GM18870 (cell line): ENCODE measurements at regions not wholly inside any gene's neighbourhood (a gene's known extent, or its start where the extent isn't known, plus 50 kb on each side); places are given as distances from the start of the nearest gene placed in this dataset.

ENCODE experiments used
- ATAC-seq: cut with Tn5 transposase; IDR thresholded peaks from one replicate; pipeline ENCODE4 v1.9.1; 2021; ENCODE audit warnings: moderate library complexity; ENCODE audit not compliant: unreplicated experiment

DNA sequence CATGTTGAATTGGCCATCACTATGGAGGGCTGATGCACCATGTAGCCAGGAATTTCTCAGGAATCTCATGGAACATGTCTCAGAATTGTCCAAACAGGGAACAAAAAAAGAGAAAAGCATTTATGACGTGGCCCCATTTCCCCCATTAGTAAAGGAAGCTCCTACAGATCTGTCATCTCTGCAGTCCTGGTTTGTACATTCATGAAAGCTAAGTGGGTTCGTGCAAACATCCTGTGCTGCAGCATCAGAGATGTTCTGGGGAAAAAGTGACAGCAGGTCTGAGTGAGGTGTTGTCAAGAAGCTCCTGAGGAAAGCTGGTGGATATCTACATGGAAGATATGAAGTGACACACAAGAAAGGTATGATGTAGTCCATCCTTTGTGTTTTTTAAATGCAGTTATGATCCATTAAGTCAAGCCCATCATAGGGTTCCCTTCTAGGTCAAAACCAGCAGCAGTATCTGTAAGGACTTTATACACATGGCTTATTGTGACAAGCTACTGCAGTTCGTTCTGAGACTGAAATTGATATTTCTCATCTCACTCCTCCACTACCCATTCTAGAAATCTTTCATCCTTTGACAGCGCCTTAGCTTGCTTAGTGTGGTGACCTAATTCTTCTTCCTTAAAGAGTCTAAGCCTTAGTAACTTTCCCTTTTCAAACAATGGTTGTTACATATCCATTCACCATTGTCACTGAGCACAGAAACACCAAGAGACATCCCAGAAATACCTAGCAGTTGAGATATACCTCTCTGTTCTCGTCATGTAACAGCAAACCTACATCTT lies 200.0 kb upstream of the TCF21 start:
- ATAC-seq: no peak

DNA sequence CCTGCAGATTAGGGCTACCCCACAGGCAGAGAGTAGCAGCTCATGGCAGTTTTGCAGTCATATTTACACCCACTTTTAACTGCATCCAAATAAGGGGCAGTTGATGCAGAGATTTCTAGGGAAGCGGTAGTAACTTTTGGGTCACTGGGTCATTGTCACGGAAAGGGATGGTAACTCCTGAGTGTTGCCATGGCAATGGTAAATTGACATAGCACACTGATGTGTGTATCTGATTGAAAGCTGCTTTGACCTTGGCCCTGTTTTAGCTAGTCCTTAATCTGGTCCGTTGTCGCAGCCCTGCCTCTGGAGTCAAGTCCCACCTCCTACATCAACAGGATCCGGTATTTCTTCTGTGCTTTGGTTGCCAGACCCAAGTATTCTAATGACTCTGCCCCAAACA lies 199.1 kb upstream of the TCF21 start:
- no peak for ATAC-seq

DNA sequence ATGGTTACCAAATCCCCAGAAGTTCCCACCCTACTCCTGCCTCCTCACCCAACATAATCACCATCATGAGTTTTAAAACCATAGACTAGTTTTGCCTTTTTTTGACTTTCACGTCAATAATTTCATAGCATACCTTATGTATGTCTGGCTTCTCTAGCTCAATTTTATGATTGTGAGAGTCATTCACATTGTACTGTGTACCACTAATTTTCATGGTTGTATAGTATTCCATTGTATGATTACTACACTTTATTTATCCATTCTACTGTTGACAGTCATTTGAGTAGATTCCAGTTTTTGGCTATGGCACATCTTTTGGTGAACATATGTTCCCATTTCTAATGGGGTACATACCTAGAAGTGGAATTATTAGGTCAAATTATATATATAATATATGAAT lies 195.3 kb upstream of the TCF21 start:
- no peak for ATAC-seq

DNA sequence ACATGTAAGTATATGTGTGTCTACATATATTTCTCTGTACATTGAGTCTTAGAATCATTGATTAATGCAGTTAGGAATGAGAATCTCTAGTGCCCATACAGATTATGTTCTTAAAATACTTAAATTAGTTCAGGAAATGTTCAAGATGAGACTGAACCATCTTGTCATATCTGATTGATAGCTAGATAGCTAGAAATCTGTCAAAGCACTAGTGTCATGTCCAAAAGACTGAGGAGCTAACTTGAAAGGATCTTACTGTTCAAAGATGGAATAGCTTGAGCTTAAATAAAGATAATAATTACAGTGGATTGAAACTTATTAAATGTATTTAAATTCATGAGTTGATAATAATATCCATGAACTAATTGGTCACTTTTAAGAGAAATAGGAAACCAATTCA lies 191.7 kb upstream of the TCF21 start:
- no peak for ATAC-seq

DNA sequence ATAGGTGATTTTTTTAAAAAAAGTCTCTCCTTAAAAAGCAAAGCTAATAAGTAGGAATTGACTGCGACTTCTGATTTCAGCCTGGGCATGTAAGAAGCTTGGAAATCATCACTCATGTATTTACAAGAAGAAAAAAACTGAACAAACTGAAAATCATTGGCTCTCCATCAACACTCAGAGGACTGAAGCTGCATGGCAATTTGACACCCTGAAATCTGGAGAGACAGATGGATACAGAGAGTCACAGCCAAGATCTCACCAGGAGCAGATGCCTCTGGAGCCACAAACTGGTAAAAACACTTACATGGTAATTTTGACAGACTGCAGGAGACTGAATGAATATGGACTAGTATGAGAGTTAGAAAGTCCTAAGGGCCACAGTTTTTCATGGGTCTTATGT lies 191.2 kb upstream of the TCF21 start:
- no peak for ATAC-seq

DNA sequence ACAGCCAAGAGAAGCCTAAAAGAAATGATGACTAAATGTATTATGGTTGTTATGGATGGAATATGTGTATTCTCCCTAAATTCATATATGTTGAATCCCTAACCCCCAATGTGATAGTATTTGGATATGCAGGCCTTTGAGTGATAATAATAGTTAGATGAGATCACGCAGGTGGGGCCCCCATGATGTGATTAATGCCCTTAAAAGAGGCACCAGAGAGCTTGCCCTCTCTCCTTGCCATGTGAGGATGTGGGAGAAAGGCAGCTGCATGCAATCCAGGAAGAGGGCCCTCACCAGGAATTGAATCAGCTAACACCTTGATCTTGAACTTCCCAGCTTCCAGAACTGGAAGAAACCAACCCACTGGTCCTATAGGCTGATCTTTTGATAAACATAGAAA lies 190.6 kb upstream of the TCF21 start:
- ATAC-seq: no peak

DNA sequence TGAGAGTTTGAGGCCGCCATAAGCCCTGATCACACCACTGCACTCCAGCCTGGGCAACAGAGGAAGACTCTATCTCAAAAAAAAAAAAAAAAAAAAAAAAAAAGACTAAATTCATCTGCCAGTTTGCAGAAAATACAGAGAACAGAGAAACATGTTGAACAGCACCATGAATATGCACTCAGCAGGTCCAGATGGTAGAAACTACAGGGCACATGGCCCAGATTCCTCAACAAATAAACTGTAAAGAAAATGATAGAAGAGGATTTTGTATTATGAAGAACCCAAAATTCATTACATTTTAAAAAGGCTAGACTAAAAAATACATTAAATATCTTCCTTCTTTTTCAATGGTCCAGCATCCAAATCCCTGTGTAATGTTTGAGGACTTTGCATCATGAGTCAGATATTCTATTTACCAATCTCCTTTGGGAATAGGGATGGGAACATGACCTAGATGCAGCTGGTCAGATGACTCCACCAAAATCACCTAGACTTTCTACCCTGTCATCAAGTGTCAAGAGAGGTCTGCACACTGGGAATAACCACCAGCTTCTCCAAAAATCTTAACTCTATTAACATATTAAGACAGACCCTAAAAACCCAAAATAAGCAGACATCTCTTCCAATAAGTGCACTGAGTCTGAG lies 189.1 kb upstream of the TCF21 start:
- ATAC-seq: no peak

DNA sequence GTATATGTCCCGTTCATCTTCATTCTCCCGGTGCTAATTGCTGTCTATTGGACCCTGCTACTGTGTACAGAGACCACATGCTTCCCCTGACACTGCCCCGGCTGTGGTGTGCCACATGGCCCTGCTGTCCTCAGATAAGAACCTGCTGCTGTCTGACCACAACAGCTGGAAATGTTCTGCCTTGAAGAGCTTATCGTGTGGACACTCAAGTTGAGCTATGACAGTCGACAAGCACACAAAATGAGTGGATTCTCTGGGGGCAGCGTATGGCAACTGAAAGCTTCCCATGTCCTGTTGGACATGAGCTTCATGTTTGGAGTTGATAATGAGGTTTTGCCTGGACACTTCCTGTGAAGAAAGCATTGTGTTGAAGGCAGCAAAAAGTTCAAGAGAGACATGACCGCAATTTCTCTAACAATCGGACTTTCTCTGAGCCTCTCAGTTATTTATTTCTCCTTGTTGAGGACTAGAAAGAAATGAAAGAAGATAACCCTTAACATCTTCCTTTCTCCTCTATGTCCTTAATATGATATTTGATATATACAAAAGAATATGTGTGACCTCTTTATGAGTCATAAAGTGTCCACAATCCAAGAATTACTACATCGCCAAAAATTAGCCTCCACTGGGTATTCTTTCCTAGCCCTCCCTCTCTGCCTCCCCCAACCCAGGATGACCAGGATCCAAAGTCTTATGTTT lies 187.1 kb upstream of the TCF21 start:
- no peak for ATAC-seq

DNA sequence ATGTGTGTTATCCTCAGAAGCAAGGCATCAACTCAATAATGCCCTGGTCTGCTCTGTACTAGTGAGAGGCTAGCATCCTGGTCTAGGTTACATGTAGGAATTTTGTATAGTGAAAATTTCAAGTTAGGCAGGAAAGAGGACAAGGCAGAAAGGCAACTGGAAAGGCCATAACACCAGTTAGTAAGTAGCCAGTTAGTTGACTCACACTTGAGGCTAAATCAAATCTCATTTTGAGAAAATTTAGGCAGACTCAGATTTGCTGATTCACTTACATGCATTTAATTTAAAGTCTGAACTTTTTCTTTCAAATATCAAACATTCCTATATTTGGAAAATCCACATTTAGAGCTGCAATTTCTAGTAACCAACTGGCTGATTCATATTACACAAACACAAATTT lies 184.5 kb upstream of the TCF21 start:
- no peak for ATAC-seq

DNA sequence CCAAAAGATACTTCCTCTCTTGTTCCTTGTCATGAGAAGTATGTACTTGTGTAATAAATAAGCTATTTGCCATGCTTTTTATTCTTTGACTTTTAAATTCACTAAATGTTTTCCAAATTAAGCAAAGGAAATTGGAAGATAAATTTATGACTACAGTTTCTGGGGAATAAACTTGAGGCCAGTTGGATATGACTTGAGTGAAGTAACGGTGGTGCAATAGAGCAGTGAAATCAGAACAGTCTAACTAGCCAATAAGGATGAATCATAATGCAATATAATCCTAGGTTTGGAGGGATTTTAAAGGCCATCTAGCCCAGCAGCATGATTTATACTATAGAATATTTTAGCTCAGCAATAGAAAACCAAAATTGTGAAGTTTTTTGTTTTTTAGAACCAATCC lies 183.8 kb upstream of the TCF21 start:
- no peak for ATAC-seq

DNA sequence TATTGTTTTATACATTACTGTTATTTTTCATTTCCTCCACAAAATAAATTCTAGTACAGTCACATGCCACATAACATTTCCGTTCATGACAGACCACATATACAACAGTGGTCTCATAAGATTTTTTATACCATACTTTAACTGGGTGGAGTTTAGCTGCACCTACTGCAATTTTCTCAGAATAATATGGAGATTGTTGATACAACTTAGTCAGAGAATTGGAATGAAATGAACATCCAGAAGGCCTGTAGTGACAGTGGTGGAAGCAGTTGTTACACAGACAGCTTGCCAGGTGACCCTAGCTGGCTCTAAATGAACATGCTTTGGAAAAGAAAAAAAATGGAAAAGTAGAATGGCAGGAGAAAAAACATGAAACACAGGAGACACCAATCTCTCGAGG lies 183.2 kb upstream of the TCF21 start:
- no peak for ATAC-seq

DNA sequence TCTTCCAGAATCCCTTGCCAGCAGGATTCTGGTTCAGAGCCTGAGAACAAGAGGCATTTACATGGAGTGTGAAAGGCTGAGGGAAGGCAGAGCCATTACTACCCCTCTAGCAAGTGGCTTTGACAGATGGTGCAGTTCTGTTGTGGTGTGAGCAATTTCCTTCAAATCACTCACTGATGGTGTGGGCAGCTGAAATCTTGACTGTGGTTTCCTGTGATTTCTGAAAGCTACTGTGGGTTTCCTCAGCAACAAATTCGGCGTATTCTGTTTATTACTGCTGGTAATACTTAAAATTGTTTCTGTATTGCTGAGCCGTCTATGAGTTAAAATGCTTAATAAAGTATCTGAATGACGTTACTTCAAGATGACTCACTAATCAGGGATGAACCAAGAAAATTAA lies 181.5 kb upstream of the TCF21 start:
- ATAC-seq: peak; percentile 64

DNA sequence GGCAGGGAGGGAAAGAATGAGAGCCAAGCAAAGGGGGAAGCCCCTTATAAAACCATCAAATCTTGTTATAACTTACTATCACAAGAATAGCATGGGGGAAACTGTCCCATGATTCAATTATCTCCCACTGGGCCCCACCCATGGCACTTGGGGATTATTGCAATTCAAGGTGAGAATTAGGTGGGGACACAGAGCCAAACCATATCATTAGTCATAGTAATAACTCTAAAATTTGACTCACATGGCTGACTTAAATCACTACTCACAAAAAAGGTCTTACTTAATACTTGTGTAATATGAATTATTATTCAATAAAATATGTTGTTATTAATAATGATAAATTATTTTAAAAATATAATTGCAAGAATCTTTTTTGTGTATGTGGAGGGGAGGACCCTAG lies 178.1 kb upstream of the TCF21 start:
- ATAC-seq: no peak

DNA sequence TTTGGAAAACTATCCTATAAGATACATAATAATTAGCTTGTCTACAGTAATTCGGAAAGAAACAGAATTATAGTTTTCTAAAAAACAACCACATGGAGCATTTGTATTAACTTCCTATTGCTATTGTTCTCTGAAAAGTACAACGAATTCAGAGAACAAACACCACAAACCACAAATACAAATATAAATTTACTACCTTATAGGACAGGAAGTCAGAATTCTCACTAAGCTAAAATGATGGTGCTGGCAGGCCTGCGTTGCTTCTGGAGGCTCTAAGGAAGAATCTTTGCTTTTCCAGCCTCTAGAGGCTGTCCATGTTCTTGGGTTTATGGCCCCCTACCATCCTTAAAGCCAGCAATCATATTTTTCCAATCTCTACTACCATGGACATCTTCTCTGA lies 173.6 kb upstream of the TCF21 start:
- ATAC-seq: no peak

DNA sequence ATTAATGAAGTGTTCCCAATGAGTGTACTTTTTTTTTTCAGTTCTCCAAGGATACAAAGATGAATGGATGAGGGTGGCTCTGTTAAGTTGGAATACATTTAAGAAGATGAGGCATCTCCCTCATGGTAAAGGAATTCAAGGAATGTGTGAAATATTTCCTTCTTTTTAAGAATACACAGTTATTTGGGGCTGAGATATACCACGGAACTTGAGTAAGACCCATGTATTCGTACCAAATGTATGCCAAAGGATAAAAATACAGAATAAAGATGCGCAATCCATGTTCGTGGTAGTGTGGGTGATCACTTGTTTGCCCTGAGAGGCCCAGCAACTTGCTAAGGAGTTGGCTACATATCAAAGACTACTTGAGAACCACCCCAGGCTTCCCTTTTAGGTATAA lies 164.2 kb upstream of the TCF21 start:
- no peak for ATAC-seq

DNA sequence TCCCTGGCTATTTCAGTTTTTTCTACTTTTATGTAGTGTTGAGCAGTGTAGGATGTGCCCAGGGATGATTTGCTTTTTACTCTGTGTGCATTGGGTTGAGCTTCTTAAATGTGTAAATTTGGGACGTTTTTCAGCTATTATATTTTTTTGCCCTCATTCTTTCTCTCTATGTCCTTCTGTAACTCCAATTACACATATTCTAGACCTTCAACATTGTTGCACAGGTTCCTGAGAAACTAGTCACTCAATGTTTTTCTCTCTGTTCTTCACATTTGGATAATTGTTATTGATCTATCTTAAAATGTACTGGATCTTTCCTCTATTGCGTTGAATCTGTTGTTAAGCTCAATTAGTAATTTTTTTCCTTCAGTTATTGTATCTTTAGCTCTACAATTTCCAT lies 162.7 kb upstream of the TCF21 start:
- no peak for ATAC-seq

DNA sequence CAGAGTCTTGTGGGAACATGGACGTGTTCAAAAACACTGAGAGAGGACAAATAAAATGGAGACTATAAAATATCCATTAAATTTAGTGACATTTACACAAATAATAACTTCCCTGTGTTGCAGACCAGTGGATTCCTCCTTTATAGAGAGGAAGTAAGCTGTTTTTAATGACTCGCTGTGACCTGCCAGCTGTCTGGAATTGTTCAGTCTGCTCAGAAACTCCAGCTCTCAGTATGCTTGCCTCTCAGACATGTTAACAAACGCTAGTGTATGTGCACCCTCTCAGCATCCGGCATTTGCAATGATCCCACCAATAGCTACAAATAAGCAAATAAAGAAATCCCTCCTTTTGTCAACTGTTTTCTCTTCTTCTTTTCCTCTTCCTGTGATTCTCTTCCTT lies 158.0 kb upstream of the TCF21 start:
- ATAC-seq: no peak

DNA sequence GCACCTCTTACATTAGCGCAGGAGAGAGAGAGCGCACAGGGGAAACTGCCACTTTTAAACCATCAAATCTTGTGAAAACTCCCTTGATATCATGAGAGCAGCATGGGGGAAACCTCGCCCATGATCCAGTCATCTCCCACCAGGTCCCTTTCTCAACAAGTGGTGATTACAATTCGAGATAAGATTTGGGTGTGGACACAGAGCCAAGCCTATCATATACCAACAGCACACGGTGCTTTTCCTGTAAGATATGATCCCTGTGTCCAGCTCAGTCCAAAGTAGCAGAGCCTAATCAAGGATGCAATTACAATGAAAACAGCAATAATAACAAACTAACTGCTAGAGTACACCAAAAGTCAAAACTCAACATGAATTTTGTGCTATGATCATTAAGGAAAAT lies 148.7 kb upstream of the TCF21 start:
- no peak for ATAC-seq

DNA sequence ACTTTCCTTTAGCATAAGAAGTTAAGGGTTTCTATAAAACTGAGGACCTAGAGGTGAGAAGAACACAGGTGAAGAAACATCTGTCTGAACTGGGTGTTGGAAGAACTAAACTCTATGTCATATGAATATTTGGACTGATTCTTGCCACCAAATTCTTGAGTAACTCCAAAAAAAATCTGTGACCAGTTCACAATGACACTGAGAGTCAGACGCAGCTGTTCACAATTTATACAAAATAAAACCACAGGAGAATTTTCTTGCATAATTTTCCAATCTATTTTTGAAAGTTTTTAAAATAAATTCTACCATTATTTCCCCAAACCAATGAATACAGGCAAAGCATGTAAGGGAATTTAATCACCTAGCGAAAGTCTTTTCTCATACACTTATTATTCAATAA lies 148.1 kb upstream of the TCF21 start:
- ATAC-seq: no peak

DNA sequence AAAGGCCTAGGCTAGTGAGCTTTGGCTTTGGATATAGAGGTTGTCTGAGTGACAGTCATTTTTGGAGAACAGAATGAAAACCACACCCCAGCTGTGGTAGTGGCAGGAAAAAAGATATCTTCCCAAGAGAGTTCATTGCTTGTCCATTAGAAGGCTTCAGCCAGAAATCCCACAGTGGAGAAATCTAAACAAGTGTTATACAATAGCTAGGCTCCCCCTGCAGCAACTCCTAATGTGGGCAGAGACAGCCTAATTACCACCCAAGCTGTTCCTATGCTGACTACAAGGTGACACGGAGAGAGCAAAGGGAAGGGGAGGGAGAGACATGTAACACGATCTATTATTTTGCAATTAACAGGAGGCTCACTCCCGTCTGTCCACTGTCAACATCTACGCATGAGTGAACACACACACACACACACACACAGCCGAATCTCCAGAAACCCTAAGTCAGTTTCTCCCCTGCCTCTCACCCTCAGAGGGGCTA lies 147.5 kb upstream of the TCF21 start:
- ATAC-seq: no peak

DNA sequence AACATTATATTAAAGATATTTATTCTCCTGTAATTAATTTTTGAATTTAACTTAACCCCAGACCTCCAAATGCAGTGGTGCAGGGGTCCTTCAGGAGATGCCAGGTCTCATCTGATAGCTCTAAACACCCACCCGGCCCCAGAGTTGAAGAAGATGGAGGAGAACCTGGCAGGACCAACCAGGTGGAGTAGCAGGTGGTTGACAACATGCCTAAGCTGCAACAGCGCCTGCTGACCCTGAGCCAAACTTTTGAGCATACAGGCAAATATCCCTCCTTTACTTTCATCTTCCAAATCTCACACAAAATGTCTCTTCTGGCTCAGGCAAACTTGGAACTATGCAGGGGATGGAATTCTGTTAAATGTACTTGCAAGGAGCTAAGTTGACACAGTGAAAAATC lies 145.3 kb upstream of the TCF21 start:
- ATAC-seq: no peak

DNA sequence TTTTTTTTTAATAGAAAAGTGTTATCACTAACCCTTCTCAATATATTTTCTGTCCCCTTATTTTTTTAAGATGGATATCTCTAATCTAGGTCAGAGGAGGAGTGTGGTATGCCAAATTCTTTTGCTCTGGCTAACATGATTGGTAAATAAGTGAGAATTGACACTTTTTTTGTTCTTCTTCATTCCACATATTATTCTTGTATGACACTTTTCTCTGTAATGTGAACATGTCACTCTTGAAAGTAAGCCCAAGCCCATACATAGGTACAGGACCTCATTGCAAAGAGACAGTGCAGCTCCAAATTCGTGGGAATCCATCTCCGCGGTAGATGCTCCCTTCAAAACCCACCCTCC lies 142.5 kb upstream of the TCF21 start:
- ATAC-seq: no peak
